ENCODE measurements at regions not wholly inside any gene's neighbourhood (a gene's known extent, or its start where the extent isn't known, plus 50 kb on each side); places are given as distances from the start of the nearest gene placed in this dataset.

DNA sequence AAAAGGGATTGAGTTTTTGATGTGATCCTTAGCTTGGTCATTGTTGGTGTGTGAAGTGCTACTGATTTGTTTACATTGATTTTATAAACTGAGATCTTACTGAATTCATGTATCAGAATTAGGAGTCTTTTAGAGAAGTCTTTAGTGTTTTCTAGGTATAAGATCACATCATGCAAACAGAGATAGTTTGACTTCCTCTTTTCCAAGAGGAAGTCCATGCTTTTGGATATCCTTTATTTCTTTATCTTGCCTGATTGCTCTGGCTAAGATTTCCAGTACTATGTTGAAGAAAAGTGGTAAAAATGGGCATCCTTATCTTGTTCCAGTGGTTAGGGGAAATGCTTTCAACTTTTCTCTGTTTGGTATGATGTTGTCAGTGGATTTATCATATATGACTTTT, 561.2 kb upstream of the SLITRK1 start:
- no peak for DNase-seq (ENCODE audit: low read depth)

DNA sequence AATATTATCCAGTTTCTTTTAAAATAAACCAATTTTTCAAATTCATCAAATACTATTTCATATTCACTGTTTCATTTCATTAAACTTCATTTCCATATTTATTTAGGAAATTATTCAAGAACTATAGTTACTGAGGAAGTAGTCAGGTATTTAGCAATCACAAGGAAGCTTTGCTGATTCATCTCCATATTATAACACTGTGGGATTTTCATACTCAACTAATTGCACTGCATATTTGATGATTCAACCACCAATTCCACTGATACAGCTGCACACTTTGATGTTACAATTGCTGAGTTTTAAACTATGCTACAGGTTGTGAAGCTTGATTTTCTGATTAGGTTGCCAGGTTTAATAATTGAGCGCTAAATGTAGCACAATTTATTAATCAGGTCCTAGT, 556.8 kb upstream of the SLITRK1 start:
- no peak for DNase-seq (ENCODE audit: low read depth)

DNA sequence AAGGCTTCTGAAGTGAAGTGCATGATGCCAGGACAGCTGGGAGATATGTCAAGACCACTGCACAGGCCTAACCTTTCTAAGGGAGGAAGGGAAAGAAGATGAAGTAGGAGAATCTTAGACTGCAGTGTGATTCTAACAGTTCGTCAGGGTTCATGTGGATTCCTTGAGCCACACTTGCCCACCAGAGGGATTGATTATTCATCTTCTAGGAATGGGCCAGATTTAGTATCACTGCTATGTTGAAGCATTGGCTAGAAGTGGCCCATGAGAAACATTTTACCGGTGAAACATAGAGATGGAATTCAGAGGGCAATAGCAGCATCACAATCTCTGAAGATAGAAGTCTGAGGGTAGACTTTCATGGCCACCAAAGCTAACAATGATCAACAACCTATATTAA, 550.8 kb upstream of the SLITRK1 start:
- DNase-seq (ENCODE audit: low read depth), result peak; percentile 64

DNA sequence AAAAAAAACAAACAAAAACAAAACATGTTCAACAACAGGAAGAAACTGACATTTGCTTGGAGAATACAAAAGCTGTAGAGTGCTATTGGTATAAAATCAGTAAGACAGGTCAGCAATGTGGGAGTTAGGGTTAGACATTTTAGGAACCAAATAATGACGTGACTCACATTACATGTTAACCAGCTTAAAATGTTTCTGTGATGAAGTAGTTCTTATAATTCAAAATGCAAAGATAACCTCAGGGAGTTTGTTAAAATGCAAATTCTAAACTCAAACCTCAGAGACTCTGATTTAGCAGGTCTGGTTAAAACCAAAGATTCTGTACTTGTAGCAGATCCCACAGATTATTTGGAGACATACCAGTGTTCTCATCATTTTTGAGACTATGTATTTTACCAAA, 549.4 kb upstream of the SLITRK1 start:
- no peak for DNase-seq (ENCODE audit: low read depth)

DNA sequence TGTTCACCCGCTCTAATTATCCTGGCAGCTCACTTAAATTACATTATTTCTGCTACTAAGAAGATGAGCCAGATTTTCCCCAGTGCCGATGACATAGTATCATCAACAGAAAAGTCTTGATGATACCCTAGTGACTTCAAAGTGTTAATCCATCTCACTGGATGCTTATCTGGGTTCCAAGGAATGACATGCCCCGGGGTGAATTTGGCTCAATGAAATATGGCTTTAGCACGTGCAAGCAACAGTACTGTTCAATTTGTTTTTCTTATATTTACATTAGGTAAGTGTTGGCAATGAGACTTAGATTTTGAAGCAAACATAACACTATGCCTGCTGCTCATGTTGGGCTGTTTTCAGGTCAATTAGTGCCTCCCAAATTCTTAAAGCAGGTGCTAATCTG, 548.2 kb upstream of the SLITRK1 start:
- no peak for DNase-seq (ENCODE audit: low read depth)

GRCh38 chr13:84430015-84430414, 547.7 kb upstream of the SLITRK1 start:
- DNase-seq (ENCODE audit: low read depth), result no peak

- no peak for DNase-seq (ENCODE audit: low read depth)
Measured at GRCh38 chr13:84418041-84418440, 535.8 kb upstream of the SLITRK1 start.

GRCh38 chr13:84417416-84417815, 535.1 kb upstream of the SLITRK1 start:
- no peak for DNase-seq (ENCODE audit: low read depth)

GRCh38 chr13:84413016-84413415, 530.7 kb upstream of the SLITRK1 start:
- DNase-seq (ENCODE audit: low read depth), result no peak

DNA sequence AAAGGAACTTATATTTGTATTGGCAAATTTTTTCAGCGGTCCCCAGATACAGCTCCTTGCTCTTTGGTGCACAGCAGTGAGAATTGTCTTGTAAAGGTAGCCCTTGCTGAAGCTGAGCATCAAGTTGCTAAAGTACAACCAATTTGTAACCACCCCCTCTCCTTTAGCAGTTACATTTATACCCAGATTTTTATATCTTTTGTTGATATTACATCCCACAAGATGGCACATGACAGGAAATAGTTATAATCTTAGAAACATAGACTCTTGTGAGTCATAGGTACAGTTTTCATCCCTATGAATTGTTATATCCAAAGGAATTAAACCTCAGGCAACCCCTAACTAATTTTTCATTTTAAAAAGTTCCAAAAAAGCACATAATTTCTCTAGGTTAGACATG, 523.0 kb upstream of the SLITRK1 start:
- no peak for DNase-seq (ENCODE audit: low read depth)

DNA sequence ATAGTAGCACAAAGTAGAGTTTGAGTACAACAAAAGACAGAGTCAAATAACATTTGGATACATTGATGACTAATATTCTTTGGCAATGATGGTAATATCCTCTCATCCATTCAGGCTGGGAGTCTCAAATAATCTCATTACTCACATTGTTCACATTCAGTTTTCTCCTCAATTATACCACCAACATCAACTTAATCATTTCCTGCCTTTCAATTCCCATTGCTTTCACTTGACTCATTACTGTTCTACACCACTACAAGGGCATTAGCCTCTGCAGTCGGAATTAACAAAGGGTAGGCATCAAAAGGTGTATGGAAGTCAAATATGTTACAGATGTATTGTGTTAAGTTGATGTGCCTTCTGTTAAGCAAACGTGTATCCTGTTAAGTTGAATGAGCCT, 518.4 kb upstream of the SLITRK1 start:
- DNase-seq (ENCODE audit: low read depth), result peak; percentile 63

DNA sequence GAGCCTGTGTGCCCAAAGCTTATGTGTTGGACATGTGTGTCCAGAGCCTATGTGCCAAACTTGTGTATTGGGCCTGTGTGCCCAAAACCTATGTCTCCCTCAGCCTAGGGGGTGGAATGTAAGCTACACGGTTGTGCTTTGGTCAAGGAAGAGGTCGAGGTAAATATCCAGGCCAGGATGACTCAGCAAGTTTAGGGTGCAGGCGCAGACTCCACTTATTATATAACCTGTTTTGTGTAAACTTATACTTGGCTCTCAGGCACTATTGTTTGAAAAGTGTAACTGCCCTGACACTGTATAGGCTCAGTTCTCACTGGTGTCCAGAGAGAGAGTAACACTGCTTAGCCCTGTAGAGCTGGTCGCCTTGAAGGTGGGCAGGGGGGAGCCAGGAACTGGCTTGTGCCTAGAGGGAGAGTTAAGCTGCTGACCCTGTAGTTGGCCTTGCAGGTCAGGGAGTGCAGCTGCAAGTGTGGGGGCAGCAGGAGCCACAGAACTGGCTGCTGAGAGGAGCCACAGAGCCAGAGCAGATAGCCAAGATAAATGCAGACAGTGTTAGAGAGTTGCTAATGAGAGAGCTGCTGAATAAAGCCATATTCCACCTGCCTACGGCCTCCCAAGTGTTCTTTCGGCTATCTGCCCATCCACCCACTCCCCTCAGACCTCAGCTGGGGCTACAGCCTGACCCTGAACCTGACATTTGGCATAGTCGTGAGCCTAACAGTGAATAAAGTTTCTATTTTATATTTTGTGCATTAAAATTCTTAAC, 517.2 kb upstream of the SLITRK1 start:
- DNase-seq (ENCODE audit: low read depth), result no peak

DNA sequence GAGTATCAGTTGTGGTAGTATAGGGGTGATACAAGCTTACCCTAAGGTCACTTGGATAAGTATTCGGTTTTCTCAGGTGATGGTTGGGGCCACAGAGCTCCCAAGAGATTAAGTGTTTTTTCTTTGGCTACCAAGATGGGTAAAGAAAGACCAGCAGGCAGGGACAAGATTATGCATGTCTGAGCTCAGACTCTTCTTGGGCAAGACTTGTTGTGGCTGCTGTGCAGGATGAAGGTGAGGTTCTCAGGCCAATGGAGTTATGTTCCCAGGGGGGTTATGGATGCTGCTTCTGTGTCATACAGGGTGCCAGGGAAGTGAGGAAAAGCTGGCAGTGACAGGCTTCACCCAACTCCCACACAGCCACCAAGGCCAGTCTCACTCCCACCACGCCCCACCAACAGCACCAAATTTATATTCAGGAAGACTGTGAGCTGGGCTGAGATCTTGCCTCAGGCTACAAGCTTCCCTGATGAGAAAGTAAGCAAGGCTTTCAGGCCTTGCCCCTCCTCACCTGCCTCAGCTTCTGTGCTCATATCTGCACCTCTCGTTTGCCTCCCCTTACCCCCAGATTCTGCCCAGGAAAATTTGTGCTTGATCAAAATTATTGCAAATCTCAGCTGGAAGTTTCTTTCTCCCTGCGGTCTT, 511.8 kb upstream of the SLITRK1 start:
- DNase-seq (ENCODE audit: low read depth), result no peak

- no peak for DNase-seq (ENCODE audit: low read depth)
Measured at GRCh38 chr13:84380866-84381265, 498.6 kb upstream of the SLITRK1 start.

DNA sequence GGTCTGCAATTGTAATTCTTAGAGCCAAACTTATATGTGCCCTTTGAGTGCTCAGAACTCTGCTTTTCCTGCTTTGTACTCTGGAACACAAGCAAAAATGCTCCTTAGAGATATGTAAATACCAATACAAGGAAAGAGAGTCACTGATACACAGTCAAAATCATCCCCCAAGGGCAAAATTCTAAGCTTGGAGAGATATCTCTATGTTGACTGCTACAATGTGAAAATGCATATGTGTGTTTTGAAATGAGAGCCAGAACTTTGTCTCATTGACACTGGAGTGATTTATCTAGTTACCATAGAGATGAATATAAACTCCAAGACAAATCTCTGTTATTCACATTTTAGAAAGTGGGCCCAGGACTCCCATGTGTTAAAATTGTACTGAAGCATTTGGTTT, 494.8 kb upstream of the SLITRK1 start:
- DNase-seq (ENCODE audit: low read depth), result no peak

- no peak for DNase-seq (ENCODE audit: low read depth)
Measured at GRCh38 chr13:84366506-84366905, 484.2 kb upstream of the SLITRK1 start.

DNA sequence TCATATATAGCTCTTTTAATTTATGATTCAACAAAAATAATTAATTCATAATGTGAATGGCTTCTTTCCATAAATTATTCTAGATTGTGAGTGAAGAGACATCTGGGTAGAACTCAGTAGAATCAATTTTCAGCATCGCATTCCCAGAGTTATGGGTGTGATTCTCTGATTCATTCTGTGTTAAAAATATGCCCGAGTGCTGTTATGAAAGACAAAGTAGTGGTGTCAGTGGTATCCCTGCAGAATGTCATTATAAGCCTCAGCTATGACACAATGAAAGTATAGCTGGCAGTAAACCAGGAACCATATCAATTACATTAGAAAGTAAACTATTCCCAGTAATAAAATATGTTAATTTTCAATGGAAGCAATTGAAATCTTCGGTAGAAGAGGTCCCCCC, 480.5 kb upstream of the SLITRK1 start:
- no peak for DNase-seq (ENCODE audit: low read depth)

- no peak for DNase-seq (ENCODE audit: low read depth)
Measured at GRCh38 chr13:84360822-84361221, 478.5 kb upstream of the SLITRK1 start.

- DNase-seq (ENCODE audit: low read depth), result no peak
Measured at GRCh38 chr13:84358601-84359000, 476.3 kb upstream of the SLITRK1 start.

DNA sequence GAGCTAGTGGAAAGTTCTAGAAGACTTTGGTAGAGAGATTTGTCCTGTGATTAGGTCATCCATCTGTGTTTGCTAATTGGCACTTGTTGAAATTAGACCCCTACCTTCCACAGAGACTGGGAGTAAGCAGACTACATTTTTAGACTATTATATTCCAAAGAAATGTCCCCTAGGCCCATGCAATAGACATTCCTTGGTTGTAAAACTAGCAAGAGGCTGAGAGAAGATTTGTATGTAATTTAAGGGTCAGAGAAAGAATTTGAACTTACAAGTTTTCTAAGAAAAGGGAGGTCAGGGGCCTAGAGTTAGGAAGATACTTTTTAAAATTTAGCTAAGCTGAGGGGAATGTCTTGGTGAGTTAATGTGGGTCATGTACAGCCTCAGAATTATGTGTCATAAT, 470.7 kb upstream of the SLITRK1 start:
- no peak for DNase-seq (ENCODE audit: low read depth)

DNA sequence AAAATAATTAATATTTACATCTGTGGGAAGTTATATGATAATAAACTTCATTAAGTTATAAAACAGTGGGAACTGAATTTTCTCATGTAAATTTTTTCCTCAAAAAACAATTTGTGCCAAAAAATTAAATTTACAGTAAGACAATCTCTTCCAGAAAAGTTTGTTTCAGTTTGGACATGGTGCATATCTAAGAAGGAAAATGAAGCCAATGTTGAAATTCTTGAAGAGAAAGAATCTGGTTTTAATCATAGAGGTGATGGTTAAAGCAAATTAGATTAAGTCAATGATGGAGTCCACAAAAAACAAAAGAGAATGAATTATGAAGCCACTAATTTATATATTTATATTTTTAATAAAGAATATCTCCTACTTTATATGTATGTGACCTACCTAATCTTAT, 457.2 kb upstream of the SLITRK1 start:
- no peak for DNase-seq (ENCODE audit: low read depth)

GRCh38 chr13:84332346-84332745, 450.1 kb upstream of the SLITRK1 start:
- no peak for DNase-seq (ENCODE audit: low read depth)

DNA sequence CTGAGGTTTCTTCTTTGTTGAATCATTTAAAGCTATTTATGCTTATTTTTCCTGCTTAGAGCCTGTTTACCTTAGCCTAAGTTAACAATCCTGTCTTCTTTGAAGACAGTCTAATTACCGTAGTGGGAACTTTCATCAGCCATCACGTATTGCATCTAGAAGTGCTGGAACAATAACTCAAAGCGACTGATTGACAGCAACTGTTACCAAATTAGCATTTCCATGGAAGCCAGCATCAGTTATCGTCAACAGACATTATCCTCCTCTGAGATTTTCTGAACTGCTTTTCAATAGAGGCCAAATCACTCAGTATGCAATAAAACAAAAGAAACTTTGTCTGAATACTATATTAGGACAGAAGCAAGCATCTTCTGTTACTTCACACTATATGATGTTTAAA, 433.3 kb upstream of the SLITRK1 start:
- no peak for DNase-seq (ENCODE audit: low read depth)

GRCh38 chr13:84303035-84303434, 420.8 kb upstream of the SLITRK1 start:
- no peak for DNase-seq (ENCODE audit: low read depth)

Data from HS-5 (cell line).